ENCODE measurements at regions not wholly inside any gene's neighbourhood (a gene's known extent, or its start where the extent isn't known, plus 50 kb on each side); places are given as distances from the start of the nearest gene placed in this dataset.

GRCh38 chr9:70478963-70479641 lies 64.6 kb upstream of the KLF9 start:
- Histone ChIP-seq H3K9me3 (ENCODE audit: control insufficient read depth in 1 of 2, insufficient read depth in 1 of 2, low read depth in 1 of 2, low read length in 2 of 2) (no peaks in the 10 kb centered on the region), H3K36me3 (ENCODE audit: control insufficient read depth in 1 of 2, insufficient read depth in 2 of 2, low read length in 2 of 2) (no peaks in the 10 kb centered on the region), H3K4me1 (ENCODE audit: control insufficient read depth in 1 of 2, insufficient read depth in 2 of 2, low read length in 2 of 2) (peaks cover 0 to 18% of the 10 kb centered on the region in 2 experiments; a peak in 2 of 4 replicates), H3K4me2 (ENCODE audit: low read length) (0 out of 2 replicates have a peak overlapping the region, but pooled peaks have one; percentile 41), H4K20me1 (ENCODE audit: insufficient read depth) (no peaks in the 10 kb centered on the region), H3K27me3 (ENCODE audit: insufficient read depth, low read length) (no peaks in the 10 kb centered on the region), H2AFZ (ENCODE audit: low read depth, low read length, poor library complexity, severe bottlenecking) (peak overlapping the region; percentile 2), H3K9ac (ENCODE audit: low read length) (no peak overlapping the region), H3K79me2 (ENCODE audit: insufficient read depth, low read length) (no peaks in the 10 kb centered on the region), H3K27ac (ENCODE audit: low read depth, low read length) (no peak overlapping the region), H3K4me3 (replicated peaks in 1 of 2; ENCODE audit: low read depth in 1 of 2, low read length in 2 of 2) (no peak overlapping the region), H3K9me2 (ENCODE audit: insufficient read depth) (no peaks in the 10 kb centered on the region)
- intact Hi-C loops (cut with micrococcal nuclease): loop anchor here (10.0 kb wide), 1 partner anchor 56 kb away; no protein-coding TSS in a partner anchor
- ChIA-PET POLR2A (no interaction called here), CTCF (interaction anchor here (0.6 kb wide), 1 partner anchor 9 kb away, joined by 3 read pairs; no protein-coding TSS in a partner anchor), RAD21 (ENCODE audit: low non-redundant PET in 1 of 2, low total read pairs in 2 of 2, uncharacterized antibody in 2 of 2, unreplicated experiment in 2 of 2) (no interaction called here)
- ATAC-seq: no peak
- no peak for DNase-seq (ENCODE audit: low read depth, low spot score)
- TF ChIP-seq EZH2 (IDR thresholded peaks at IDR 0.05) (no peak), SRF (IDR thresholded peaks at IDR 0.05; ENCODE audit: low read depth) (no peak), ZFX (IDR thresholded peaks at IDR 0.05) (no peak), FOSL1 (IDR thresholded peaks at IDR 0.05; ENCODE audit: low read depth) (no peak), ATF3 (IDR thresholded peaks at IDR 0.05) (no peak), TCF7L2 (IDR thresholded peaks at IDR 0.05; ENCODE audit: borderline replicate concordance, extremely low read depth, insufficient read depth, insufficient read length) (no peak), RAD21 (IDR thresholded peaks at IDR 0.05; ENCODE audit: low read depth) (no peak), CBX3 (IDR thresholded peaks at IDR 0.05; ENCODE audit: low read depth) (no peak), MAX (IDR thresholded peaks at IDR 0.05) (no peak), POLR2A (IDR thresholded peaks at IDR 0.05; ENCODE audit: borderline replicate concordance, extremely low read depth, insufficient read depth, insufficient read length) (no peak), ZNF274 (IDR thresholded peaks at IDR 0.05; ENCODE audit: low read depth, low read length) (no peak), ZBTB33 (IDR thresholded peaks at IDR 0.05; ENCODE audit: extremely low read depth, insufficient replicate concordance, low read length) (no peak), REST (IDR thresholded peaks at IDR 0.05; ENCODE audit: low read depth) (no peak)
- no TSS peak for BruUV-seq (replicated peaks)
